GM12891 (cell line): ENCODE measurements at regions not wholly inside any gene's neighbourhood (a gene's known extent, or its start where the extent isn't known, plus 50 kb on each side); places are given as distances from the start of the nearest gene placed in this dataset.

ENCODE experiments used
- PAX5 ChIP-seq: IDR thresholded peaks from 2 replicates; pipeline ENCODE4 v1.6.1; 2011; ENCODE audit warnings: low read length, moderate library complexity, mild to moderate bottlenecking; ENCODE audit not compliant: insufficient read depth, severe bottlenecking
- POLR2A ChIP-seq: IDR thresholded peaks from 2 replicates; pipeline ENCODE4 v1.6.1; 2011; ENCODE audit warnings: low read depth, low read length, control low read depth
- POLR2AphosphoS5 ChIP-seq: IDR thresholded peaks from 2 replicates; pipeline ENCODE4 v1.6.1; 2011; ENCODE audit warnings: low read depth, low read length, control low read depth
- SPI1 ChIP-seq: IDR thresholded peaks from 2 replicates; pipeline ENCODE4 v1.6.1; 2011; ENCODE audit warnings: low read depth, low read length, control low read depth
- TAF1 ChIP-seq: IDR thresholded peaks from 2 replicates; pipeline ENCODE4 v1.6.1; 2011; ENCODE audit warnings: low read depth, low read length, control low read depth

DNA sequence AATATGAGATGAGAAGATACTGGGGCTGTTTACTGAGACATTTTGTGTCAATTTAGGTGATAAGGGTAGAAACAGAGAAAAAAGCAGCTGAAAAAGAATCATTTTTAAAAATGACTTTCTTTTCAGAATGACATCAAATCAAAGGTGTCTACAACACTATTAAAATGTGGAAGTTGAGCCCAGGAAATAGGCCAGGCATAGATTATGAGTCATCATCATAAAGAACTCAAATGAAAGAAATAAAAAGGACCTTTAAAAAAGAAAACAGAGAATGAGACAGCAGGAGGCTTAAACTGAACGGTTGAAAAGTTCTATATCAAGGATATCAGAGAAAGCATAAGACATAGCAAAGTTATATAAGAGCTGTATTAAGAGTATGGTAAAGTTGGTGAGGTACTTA lies 442.5 kb downstream of the CNTN6 start:
- TF ChIP-seq POLR2A (no peak), TAF1 (no peak), SPI1 (no peak), POLR2AphosphoS5 (no peak), PAX5 (no peak)
